ENCODE measurements at regions not wholly inside any gene's neighbourhood (a gene's known extent, or its start where the extent isn't known, plus 50 kb on each side); places are given as distances from the start of the nearest gene placed in this dataset.

DNA sequence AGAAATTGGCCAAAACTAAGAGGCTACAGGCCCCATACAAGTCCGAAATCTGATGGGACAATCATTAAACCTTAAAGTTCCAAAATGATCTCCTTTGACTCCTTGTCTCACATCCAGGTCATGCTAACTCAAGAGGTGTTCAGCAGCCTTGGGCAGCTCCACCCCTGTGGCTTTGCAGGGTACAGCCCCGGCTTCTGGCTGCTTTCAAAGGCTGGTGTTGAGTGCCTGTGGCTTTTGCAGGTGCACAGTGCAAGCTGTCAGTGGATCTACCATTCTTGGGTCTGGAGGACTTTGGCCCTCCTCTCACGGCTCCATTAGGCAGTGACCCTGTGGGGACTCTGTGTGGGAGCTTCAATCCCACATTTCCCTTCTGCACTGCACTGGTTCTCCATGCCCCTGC is 329.1 kb upstream of the MAD2L1 start:
- H3K9me3 ChIP-seq = no peaks in the 10 kb centered on the region
- ATAC-seq (ENCODE audit: low FRiP score in 2 of 2) = no peak
- WGBS, 2 donors = 86 to 91% methylated on average over 3 of the region's 3 CpGs
- no peak for DNase-seq
- no peaks in the 10 kb centered on the region for H3K4me1 ChIP-seq
- H3K36me3 ChIP-seq = no peaks in the 10 kb centered on the region
- H3K27me3 ChIP-seq = no peaks in the 10 kb centered on the region
- no peak overlapping the region for H3K4me3 ChIP-seq
- TF ChIP-seq POLR2AphosphoS5 (IDR thresholded peaks at IDR 0.05) (no peak), EP300 (IDR thresholded peaks at IDR 0.05) (no peak), POLR2A (IDR thresholded peaks at IDR 0.05) (no peak)
- TF ChIP-seq, protein P1, sequence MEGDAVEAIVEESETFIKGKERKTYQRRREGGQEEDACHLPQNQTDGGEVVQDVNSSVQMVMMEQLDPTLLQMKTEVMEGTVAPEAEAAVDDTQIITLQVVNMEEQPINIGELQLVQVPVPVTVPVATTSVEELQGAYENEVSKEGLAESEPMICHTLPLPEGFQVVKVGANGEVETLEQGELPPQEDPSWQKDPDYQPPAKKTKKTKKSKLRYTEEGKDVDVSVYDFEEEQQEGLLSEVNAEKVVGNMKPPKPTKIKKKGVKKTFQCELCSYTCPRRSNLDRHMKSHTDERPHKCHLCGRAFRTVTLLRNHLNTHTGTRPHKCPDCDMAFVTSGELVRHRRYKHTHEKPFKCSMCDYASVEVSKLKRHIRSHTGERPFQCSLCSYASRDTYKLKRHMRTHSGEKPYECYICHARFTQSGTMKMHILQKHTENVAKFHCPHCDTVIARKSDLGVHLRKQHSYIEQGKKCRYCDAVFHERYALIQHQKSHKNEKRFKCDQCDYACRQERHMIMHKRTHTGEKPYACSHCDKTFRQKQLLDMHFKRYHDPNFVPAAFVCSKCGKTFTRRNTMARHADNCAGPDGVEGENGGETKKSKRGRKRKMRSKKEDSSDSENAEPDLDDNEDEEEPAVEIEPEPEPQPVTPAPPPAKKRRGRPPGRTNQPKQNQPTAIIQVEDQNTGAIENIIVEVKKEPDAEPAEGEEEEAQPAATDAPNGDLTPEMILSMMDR (IDR thresholded peaks at IDR 0.05) = no peak
- H3K27ac ChIP-seq = no peak overlapping the region

DNA sequence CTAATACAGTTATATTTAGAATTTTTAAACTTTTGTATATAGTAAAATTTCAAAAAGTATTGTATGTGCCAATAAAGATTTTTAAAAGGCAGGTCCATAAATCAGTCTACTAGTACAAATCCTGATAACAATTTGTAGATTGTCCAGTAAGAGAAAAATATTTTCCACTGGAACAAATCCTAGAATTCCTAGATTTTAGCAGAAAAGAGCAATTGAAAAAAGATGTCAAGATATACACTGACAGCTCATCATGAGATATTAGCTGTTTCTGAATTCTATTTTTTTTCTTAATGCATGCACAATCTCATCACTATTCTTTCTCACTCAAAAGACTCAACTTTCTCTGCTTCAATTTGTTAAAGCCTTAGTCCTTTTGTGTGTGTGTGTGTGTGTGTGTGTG is 289.2 kb upstream of the MAD2L1 start:
- Histone ChIP-seq H3K9me3 (no peaks in the 10 kb centered on the region), H3K27ac (no peak overlapping the region), H3K4me3 (no peak overlapping the region), H3K4me1 (no peaks in the 10 kb centered on the region), H3K36me3 (no peaks in the 10 kb centered on the region), H3K27me3 (no peaks in the 10 kb centered on the region)
- DNase-seq (no peak), ATAC-seq (ENCODE audit: low FRiP score in 2 of 2) (no peak)
- TF ChIP-seq EP300 (IDR thresholded peaks at IDR 0.05) (no peak), POLR2A (IDR thresholded peaks at IDR 0.05) (no peak), POLR2AphosphoS5 (IDR thresholded peaks at IDR 0.05) (no peak)
- TF ChIP-seq, protein P1 (IDR thresholded peaks at IDR 0.05) = no peak

DNA sequence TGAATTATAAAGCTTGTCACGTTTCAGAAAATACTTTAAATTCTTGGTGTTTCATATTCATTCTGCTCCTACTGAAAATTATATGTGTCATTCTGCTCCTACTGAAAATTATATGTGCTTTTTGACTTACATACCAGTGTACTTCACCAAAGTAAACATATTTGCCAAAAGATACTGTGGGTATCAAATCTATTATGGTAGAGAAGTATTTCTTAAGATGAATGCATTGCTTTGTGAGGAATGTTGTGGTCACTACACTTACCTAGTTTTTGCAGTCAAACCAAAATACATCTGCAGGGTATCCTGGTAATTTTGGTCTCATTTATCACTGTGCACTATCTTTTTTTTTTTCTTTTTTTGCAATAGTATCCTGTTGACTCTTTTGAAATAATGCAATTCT is 287.7 kb upstream of the MAD2L1 start:
- no peak overlapping the region for H3K4me3 ChIP-seq
- DNase-seq (no peak), ATAC-seq (ENCODE audit: low FRiP score in 2 of 2) (no peak)
- H3K9me3 ChIP-seq = no peaks in the 10 kb centered on the region
- H3K36me3 ChIP-seq = no peaks in the 10 kb centered on the region
- H3K27me3 ChIP-seq = no peaks in the 10 kb centered on the region
- TF ChIP-seq, protein P1 (IDR thresholded peaks at IDR 0.05) = no peak
- 38 to 48% methylated on average over 1 of the region's 1 CpG for whole genome bisulfite sequencing, 2 donors
- no peaks in the 10 kb centered on the region for H3K4me1 ChIP-seq
- no peak overlapping the region for H3K27ac ChIP-seq

DNA sequence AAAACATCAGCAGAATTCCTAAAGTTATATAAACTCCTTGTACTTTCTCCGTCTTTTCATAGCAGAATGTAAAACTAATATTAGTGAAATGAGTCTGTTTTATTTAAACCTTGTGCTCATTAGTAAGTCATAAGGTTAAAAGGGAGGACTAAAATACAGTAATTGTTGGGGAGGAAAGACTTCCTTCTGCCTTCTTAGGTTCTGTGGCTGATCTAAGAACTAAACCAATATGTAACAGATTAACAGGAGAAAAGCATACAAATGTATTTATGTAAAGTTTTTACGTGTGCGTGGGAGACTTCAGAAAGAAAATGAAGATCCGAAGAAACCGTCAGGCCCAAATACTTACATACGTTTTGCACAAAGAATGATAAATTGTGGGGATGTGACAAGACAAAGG is 286.6 kb upstream of the MAD2L1 start:
- 77 to 81% methylated on average over 6 of the region's 6 CpGs for whole genome bisulfite sequencing, 2 donors
- no peak for ATAC-seq (ENCODE audit: low FRiP score in 2 of 2)
- H3K9me3 ChIP-seq = no peaks in the 10 kb centered on the region
- TF ChIP-seq, protein P1 (IDR thresholded peaks at IDR 0.05) = no peak
- TF ChIP-seq EP300 (IDR thresholded peaks at IDR 0.05) (no peak), POLR2A (IDR thresholded peaks at IDR 0.05) (no peak), POLR2AphosphoS5 (IDR thresholded peaks at IDR 0.05) (no peak)
- H3K27me3 ChIP-seq = no peaks in the 10 kb centered on the region
- no peaks in the 10 kb centered on the region for H3K4me1 ChIP-seq
- no peak for DNase-seq
- no peaks in the 10 kb centered on the region for H3K36me3 ChIP-seq
- H3K4me3 ChIP-seq = no peak overlapping the region
- no peak overlapping the region for H3K27ac ChIP-seq

DNA sequence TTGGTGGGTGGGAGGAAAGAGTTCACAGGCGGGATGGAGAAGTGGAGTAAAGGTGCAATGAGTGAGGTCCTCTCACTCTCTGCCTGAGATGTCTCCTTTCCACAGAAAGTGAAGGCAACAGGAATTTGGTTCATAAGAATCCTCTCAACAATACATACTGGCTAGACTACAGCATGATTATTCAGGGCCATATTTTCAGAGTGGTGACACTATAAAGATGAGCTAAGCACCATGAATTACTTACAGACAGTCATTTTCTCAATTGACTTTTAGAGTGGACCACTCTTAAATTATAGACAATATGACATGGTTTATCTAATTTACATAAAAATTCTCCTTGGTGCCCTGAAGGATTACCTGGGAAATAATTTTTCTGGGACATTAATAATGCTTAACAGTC is 286.1 kb upstream of the MAD2L1 start:
- ATAC-seq (ENCODE audit: low FRiP score in 2 of 2) = no peak

More for the DNA sequence above, 286.1 kb upstream of the MAD2L1 start:
- no peak for DNase-seq
- no peaks in the 10 kb centered on the region for H3K4me1 ChIP-seq
- no peaks in the 10 kb centered on the region for H3K27me3 ChIP-seq
- H3K4me3 ChIP-seq = no peak overlapping the region
- no peaks in the 10 kb centered on the region for H3K36me3 ChIP-seq
- TF ChIP-seq POLR2AphosphoS5 (IDR thresholded peaks at IDR 0.05) = no peak
- no peak for TF ChIP-seq POLR2A (IDR thresholded peaks at IDR 0.05)
- TF ChIP-seq, protein P1 (IDR thresholded peaks at IDR 0.05) = no peak
- TF ChIP-seq EP300 (IDR thresholded peaks at IDR 0.05) = no peak
- no peaks in the 10 kb centered on the region for H3K9me3 ChIP-seq
- H3K27ac ChIP-seq = no peak overlapping the region
- 89 to 95% methylated on average over 1 of the region's 1 CpG for WGBS, 2 donors
